GM12873 (cell line): ENCODE measurements at regions not wholly inside any gene's neighbourhood (a gene's known extent, or its start where the extent isn't known, plus 50 kb on each side); places are given as distances from the start of the nearest gene placed in this dataset.

ENCODE experiments used
- CTCF ChIP-seq: IDR thresholded peaks from 2 replicates; pipeline ENCODE4 v1.5.1; 2012; ENCODE audit warnings: low read depth, mild to moderate bottlenecking, moderate library complexity, low read length, control low read depth; ENCODE audit not compliant: insufficient read depth; ENCODE audit errors: missing control alignments

DNA sequence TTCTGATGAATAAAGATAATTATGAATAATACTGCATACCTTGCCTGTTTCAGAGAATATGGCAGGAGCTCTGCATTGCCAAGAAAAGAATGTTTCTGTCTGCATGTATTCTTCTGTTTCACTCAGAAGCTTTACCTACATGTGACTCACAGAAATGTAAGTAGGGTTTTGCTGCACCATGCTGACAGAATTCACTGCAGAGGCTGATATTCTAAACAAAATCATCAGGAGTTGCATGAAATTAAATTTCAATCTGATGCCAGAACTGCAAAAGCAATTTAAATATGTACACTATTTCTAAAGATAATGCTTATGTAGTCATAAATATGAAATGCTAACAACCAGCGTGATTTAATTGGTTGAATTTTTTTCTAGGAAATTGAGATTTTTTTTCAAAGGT lies 332.8 kb upstream of the FSHR start:
- no peak for TF ChIP-seq CTCF

- TF ChIP-seq CTCF = no peak
These were observed 326.2 kb upstream of the FSHR start for GRCh38 chr2:49480520-49480919.

GRCh38 chr2:49465157-49465831 lies 311.0 kb upstream of the FSHR start:
- TF ChIP-seq CTCF = no peak

DNA sequence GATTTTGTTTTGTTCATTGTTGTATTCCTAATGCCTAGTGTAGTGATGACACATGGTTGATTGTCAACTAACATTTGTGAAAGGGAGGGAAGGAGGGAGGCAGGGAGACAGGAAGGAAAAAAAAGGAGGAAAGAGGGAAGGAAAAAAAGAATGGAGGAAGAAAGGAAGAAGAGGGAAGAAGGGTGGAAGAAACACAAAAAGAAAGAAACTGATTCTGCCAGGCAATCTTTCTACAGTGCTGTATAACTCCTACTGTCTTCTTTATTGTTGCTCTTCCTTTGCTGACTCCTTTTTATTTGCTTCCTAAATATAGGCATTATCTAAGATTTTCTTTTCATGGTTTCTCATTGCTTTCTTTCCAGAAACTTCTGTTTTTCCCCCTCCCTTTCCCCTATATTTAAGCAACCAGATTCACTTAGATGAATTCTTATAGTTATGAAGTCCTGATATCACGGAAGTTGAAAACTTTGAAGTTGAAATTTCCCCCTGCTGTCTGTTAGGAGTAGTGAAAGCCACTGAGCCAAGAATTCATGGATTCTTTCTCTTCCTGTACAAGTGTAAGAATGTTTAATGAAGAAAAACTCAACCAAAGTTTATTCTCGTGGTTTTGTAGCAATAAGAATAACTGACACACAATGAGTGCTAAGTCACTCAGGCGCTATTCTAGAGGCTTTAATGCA lies 305.1 kb upstream of the FSHR start:
- TF ChIP-seq CTCF = no peak

- no peak for TF ChIP-seq CTCF
These were observed 289.7 kb upstream of the FSHR start for GRCh38 chr2:49444005-49444404.

- no peak for TF ChIP-seq CTCF
These were observed 272.7 kb upstream of the FSHR start for GRCh38 chr2:49426996-49427395.

GRCh38 chr2:49416252-49416651 lies 261.9 kb upstream of the FSHR start:
- no peak for TF ChIP-seq CTCF
